ENCODE measurements at regions not wholly inside any gene's neighbourhood (a gene's known extent, or its start where the extent isn't known, plus 50 kb on each side); places are given as distances from the start of the nearest gene placed in this dataset.

DNA sequence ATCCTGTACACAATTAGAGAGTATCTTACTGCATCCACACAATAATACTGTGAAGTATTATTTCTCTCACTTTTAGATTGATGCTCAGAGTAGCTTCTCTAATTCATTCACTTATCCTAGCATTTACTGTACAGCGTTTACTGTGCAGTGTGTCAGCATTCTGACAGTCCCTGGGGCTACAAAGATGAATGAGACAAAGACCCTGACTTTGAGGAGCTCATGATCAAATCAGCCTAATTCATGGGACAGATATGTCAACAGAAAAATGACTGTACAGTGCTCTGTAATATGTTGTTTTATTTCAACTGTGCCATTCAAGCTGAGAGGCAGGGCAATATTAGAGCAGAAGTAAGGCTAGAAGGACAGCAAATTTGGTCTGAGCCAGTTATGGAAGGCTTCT is 152.5 kb downstream of the ZNF648 start:
- Histone ChIP-seq H3K27me3 (no peaks in the 10 kb centered on the region), H3K4me3 (no peak overlapping the region), H3K36me3 (no peaks in the 10 kb centered on the region), H3K9me3 (no peaks in the 10 kb centered on the region), H3K4me1 (no peaks in the 10 kb centered on the region), H3K27ac (no peak overlapping the region)
- DNase-seq: no peak
- TF ChIP-seq POLR2A (IDR thresholded peaks at IDR 0.05): no peak
- TF ChIP-seq, protein P1, sequence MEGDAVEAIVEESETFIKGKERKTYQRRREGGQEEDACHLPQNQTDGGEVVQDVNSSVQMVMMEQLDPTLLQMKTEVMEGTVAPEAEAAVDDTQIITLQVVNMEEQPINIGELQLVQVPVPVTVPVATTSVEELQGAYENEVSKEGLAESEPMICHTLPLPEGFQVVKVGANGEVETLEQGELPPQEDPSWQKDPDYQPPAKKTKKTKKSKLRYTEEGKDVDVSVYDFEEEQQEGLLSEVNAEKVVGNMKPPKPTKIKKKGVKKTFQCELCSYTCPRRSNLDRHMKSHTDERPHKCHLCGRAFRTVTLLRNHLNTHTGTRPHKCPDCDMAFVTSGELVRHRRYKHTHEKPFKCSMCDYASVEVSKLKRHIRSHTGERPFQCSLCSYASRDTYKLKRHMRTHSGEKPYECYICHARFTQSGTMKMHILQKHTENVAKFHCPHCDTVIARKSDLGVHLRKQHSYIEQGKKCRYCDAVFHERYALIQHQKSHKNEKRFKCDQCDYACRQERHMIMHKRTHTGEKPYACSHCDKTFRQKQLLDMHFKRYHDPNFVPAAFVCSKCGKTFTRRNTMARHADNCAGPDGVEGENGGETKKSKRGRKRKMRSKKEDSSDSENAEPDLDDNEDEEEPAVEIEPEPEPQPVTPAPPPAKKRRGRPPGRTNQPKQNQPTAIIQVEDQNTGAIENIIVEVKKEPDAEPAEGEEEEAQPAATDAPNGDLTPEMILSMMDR (IDR thresholded peaks at IDR 0.05 in 4 of 5, conservative IDR thresholded peaks at IDR 0.05 in 1 of 5): no peak
- intact Hi-C loops (cut with DNase I; ENCODE audit: low total_unique reads) (no loop called here), in situ Hi-C loops (cut with MboI; ENCODE audit: low sequenced_read_pairs in 4 of 4) (no loop called here)
- no peak for ATAC-seq

DNA sequence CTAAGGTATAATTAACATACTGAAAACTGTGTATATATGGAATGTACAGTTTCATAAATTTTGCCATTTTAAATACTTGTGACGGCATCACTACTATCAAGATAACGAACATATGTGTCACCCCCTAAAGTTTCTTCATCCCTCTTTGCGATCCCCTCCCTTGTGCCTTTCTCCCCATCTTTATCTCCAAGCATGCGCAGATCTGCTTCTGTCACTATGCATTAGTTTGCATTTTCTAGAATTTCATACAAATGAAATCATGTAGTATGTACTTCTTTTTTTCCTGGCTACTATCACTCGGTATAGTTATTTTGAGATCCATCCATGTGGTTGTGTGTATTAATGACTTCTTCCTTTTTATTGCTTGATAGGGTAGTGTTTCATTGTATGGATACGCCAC is 154.9 kb downstream of the ZNF648 start:
- no peak for DNase-seq
- ATAC-seq: no peak
- Histone ChIP-seq H3K27me3 (no peaks in the 10 kb centered on the region), H3K4me1 (no peaks in the 10 kb centered on the region), H3K36me3 (no peaks in the 10 kb centered on the region), H3K27ac (no peak overlapping the region), H3K9me3 (no peaks in the 10 kb centered on the region), H3K4me3 (no peak overlapping the region)
- in situ Hi-C loops (cut with MboI; ENCODE audit: low sequenced_read_pairs in 4 of 4) (no loop called here), intact Hi-C loops (cut with DNase I; ENCODE audit: low total_unique reads) (no loop called here)
- TF ChIP-seq, protein P1 (IDR thresholded peaks at IDR 0.05 in 4 of 5, conservative IDR thresholded peaks at IDR 0.05 in 1 of 5): no peak
- no peak for TF ChIP-seq POLR2A (IDR thresholded peaks at IDR 0.05)

DNA sequence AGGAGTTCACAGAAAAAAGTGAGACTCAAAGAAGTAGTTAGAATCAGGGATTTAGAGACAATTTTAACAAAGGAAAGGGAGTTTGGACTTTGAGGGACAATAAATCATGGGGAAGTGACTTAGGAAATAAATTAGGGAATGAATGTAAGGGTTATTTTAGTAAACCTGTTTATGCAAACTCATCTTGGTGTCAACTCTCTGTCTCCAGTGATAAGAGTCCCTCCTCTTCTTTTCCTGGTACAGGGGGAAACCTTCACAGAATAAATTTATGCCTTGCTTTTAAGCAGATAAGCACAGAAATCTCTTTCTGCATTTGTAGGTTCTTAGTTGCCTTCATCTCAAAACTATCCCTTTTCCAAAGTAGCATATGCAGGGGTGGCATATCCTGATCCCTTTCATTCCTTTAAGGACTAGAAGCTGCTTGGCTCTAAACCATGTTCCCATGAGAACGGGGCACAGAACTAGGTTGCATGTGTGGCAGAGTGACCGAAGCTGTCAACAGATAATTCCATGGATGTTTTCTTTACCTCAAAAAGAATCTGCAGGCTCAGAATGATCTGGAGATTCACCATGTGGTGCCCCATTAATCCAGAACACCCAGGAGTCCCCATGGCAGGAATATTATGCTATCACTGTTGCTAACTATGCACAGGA is 155.4 kb downstream of the ZNF648 start:
- Histone ChIP-seq H3K4me1 (no peaks in the 10 kb centered on the region), H3K27me3 (no peaks in the 10 kb centered on the region)
- TF ChIP-seq, protein P1 (IDR thresholded peaks at IDR 0.05 in 4 of 5, conservative IDR thresholded peaks at IDR 0.05 in 1 of 5): no peak
- no peak for TF ChIP-seq POLR2A (IDR thresholded peaks at IDR 0.05)

DNA sequence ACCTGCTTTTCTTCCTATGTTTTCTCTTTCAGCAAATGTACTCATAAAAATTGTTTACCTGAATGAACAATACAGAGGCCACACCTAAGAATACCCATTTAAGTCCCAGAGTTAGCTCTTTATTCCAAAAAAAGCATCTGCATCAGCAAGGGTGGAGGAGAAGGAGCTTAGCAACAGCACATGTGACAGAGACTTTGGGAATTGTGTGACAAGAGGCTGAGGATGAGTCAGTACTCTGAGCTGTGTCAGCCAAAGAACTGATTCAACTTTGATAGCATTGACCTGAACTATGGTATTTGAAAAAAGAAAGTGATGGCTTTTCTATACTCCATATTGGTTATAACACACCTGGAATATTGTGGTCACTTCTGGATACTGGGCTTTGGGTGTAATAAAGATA is 162.7 kb downstream of the ZNF648 start:
- Histone ChIP-seq H3K27me3 (no peaks in the 10 kb centered on the region), H3K4me1 (no peaks in the 10 kb centered on the region), H3K36me3 (no peaks in the 10 kb centered on the region), H3K27ac (no peak overlapping the region), H3K4me3 (no peak overlapping the region), H3K9me3 (no peaks in the 10 kb centered on the region)
- in situ Hi-C loops (cut with MboI; ENCODE audit: low sequenced_read_pairs in 4 of 4) (no loop called here), intact Hi-C loops (cut with DNase I; ENCODE audit: low total_unique reads) (no loop called here)
- DNase-seq (no peak), ATAC-seq (no peak)
- TF ChIP-seq, protein P1 (IDR thresholded peaks at IDR 0.05 in 4 of 5, conservative IDR thresholded peaks at IDR 0.05 in 1 of 5): no peak
- TF ChIP-seq POLR2A (IDR thresholded peaks at IDR 0.05): no peak

More for the DNA sequence above, 155.4 kb downstream of the ZNF648 start:
- Histone ChIP-seq H3K9me3 (no peaks in the 10 kb centered on the region), H3K36me3 (no peaks in the 10 kb centered on the region), H3K27ac (no peak overlapping the region), H3K4me3 (no peak overlapping the region)
- intact Hi-C loops (cut with DNase I; ENCODE audit: low total_unique reads): no loop called here
- in situ Hi-C loops (cut with MboI; ENCODE audit: low sequenced_read_pairs in 4 of 4): no loop called here
- ATAC-seq: no peak
- DNase-seq: no peak

DNA sequence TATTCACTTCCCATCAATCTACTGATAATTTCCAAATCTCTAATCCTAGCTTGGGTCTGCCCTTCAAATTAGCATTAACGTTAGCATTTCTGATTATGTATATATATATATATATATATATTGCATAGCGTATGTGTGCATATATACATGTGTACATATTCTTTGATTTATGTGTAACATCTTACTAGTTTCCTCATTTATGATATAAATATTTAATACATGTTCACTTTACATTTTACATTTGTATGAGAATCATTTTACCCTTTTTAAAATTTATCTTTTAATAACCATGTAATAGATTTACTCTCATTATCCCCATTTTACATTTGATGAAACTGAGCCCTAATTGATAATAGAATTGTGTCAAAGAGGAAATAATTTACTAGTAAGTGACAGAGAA is 164.7 kb downstream of the ZNF648 start:
- ATAC-seq (no peak), DNase-seq (no peak)
- in situ Hi-C loops (cut with MboI; ENCODE audit: low sequenced_read_pairs in 4 of 4): no loop called here
- no peak overlapping the region for H3K4me3 ChIP-seq
- TF ChIP-seq POLR2A (IDR thresholded peaks at IDR 0.05): no peak
- TF ChIP-seq, protein P1 (IDR thresholded peaks at IDR 0.05 in 4 of 5, conservative IDR thresholded peaks at IDR 0.05 in 1 of 5): no peak
- H3K36me3 ChIP-seq: no peaks in the 10 kb centered on the region
- intact Hi-C loops (cut with DNase I; ENCODE audit: low total_unique reads): no loop called here
- H3K27me3 ChIP-seq: no peaks in the 10 kb centered on the region
- H3K9me3 ChIP-seq: no peaks in the 10 kb centered on the region
- no peaks in the 10 kb centered on the region for H3K4me1 ChIP-seq
- no peak overlapping the region for H3K27ac ChIP-seq

All from gastrocnemius medialis (tissue), 4 donors.